Hepatocyte (in vitro differentiated cells): ENCODE measurements at regions not wholly inside any gene's neighbourhood (a gene's known extent, or its start where the extent isn't known, plus 50 kb on each side); places are given as distances from the start of the nearest gene placed in this dataset.

Experiments
- DNase-seq: peaks from one replicate; pipeline ENCODE4 v3.0.0-alpha.2; 2016; ENCODE audit warnings: low spot score
- H2AFZ ChIP-seq: fragments of 200-600 bp; sonication (generic); 2 replicates; pipeline ENCODE4 v1.6.0; 2016; ENCODE audit warnings: antibody characterized with exemption, mild to moderate bottlenecking
- H3K27ac ChIP-seq: fragments of 200-600 bp; sonication (generic); 2 replicates; pipeline ENCODE4 v1.5.1; 2016; ENCODE audit warnings: mild to moderate bottlenecking
- H3K27me3 ChIP-seq: fragments of 200-600 bp; sonication (generic); 2 replicates; pipeline ENCODE4 v1.6.1; 2016
- H3K36me3 ChIP-seq: fragments of 200-600 bp; sonication (generic); replicated peaks from 2 replicates; pipeline ENCODE4 v1.5.1; 2016; ENCODE audit warnings: low read depth; ENCODE audit not compliant: insufficient read depth
- H3K4me1 ChIP-seq: fragments of 200-600 bp; sonication (generic); 2 replicates; pipeline ENCODE4 v1.5.1; 2016; ENCODE audit warnings: mild to moderate bottlenecking, moderate library complexity; ENCODE audit not compliant: insufficient read depth
- H3K4me2 ChIP-seq: fragments of 200-600 bp; sonication (generic); 2 replicates; pipeline ENCODE4 v1.6.0; 2016
- H3K4me3 ChIP-seq: fragments of 200-600 bp; sonication (generic); 2 replicates; pipeline ENCODE4 v1.5.1; 2016; ENCODE audit warnings: mild to moderate bottlenecking
- H3K79me2 ChIP-seq: fragments of 200-600 bp; sonication (generic); 2 replicates; pipeline ENCODE4 v1.6.0; 2017; ENCODE audit warnings: mild to moderate bottlenecking
- H3K9me2 ChIP-seq: fragments of 200-600 bp; sonication (generic); replicated peaks from 2 replicates; pipeline ENCODE4 v1.6.0; 2017; ENCODE audit warnings: mild to moderate bottlenecking; ENCODE audit not compliant: insufficient read depth
- H3K9me3 ChIP-seq: fragments of 200-600 bp; sonication (generic); 2 replicates; pipeline ENCODE4 v1.5.1; 2016; ENCODE audit warnings: low read depth, mild to moderate bottlenecking
- H4K20me1 ChIP-seq: fragments of 200-600 bp; sonication (generic); 2 replicates; pipeline ENCODE4 v1.6.0; 2016; ENCODE audit warnings: mild to moderate bottlenecking; ENCODE audit not compliant: insufficient read depth, poor library complexity, severe bottlenecking
- EZH2 ChIP-seq: fragments of 200-600 bp; sonication (generic); IDR thresholded peaks from 2 replicates; pipeline ENCODE4 v1.6.1; 2016; ENCODE audit warnings: antibody characterized with exemption, mild to moderate bottlenecking, borderline replicate concordance
- EZH2phosphoT487 ChIP-seq: fragments of 200-600 bp; sonication (generic); IDR thresholded peaks from one replicate; pipeline ENCODE4 v1.6.1; 2018; ENCODE audit warnings: antibody characterized with exemption, mild to moderate bottlenecking, low read depth, moderate library complexity; ENCODE audit not compliant: unreplicated experiment, severe bottlenecking
- WGBS: methylation state at CpG from one replicate; pipeline ENCODE4 v1.1.6; 2016; ENCODE audit warnings: low lambda C conversion rate; ENCODE audit errors: missing lambda C conversion rate; 5-methylcytosine and 5-hydroxymethylcytosine counted together
- TF ChIP-seq, protein P1 (sequence below): fragments of 200-600 bp; sonication (generic); IDR thresholded peaks from 2 replicates; pipeline ENCODE4 v1.5.1; 2016; ENCODE audit warnings: antibody characterized with exemption, mild to moderate bottlenecking; ENCODE audit not compliant: poor library complexity

DNA sequence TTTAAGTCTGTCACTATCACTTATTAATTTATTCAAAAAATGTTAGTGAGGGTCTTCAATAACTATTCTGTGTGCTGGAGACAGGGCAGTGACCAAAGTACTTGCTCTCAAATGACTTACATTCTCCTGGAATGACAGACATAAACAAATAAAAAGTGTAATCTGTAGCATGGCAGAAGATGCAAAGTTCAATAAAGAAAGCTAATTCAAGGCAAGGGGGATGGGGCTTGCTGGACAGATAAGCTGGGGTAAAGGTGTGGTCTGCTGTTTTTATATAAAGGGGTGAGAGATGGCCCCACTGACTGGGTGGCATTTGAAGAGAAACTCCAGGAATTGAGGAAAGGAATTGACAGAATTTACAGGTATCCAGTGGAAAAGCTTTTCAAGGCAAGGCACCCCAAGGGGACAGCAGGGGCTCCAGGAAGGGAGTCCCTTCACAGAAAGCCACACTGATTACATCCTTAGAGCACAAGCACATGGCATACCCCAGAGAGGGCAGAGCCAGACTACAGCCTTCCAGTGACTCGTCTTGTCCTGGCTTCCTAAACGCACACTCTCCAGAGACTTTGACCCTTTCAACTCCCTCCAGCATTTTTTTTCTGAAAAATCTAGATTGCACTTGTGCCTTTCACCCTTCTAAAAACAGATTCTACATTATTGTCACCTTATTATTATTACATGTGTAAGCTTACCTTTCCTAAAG is 123.7 kb upstream of the HS3ST3A1 start:
- no peak overlapping the region for H3K4me3 ChIP-seq
- no peaks in the 10 kb centered on the region for H3K79me2 ChIP-seq
- H3K4me1 ChIP-seq, result peaks cover 8% of the 10 kb centered on the region
- no peaks in the 10 kb centered on the region for H3K27me3 ChIP-seq
- no peaks in the 10 kb centered on the region for H3K9me3 ChIP-seq
- H3K4me2 ChIP-seq, result no peak overlapping the region
- peak overlapping the region; percentile 79 for H3K27ac ChIP-seq
- no peaks in the 10 kb centered on the region for H4K20me1 ChIP-seq
- 4% methylated on average over 2 of the region's 2 CpGs for WGBS
- peak; percentile 67 for DNase-seq
- no peak overlapping the region for H2AFZ ChIP-seq
- H3K9me2 ChIP-seq, result no peaks in the 10 kb centered on the region
- no peaks in the 10 kb centered on the region for H3K36me3 ChIP-seq
- no peak for TF ChIP-seq EZH2
- TF ChIP-seq EZH2phosphoT487, result no peak
- TF ChIP-seq, protein P1, sequence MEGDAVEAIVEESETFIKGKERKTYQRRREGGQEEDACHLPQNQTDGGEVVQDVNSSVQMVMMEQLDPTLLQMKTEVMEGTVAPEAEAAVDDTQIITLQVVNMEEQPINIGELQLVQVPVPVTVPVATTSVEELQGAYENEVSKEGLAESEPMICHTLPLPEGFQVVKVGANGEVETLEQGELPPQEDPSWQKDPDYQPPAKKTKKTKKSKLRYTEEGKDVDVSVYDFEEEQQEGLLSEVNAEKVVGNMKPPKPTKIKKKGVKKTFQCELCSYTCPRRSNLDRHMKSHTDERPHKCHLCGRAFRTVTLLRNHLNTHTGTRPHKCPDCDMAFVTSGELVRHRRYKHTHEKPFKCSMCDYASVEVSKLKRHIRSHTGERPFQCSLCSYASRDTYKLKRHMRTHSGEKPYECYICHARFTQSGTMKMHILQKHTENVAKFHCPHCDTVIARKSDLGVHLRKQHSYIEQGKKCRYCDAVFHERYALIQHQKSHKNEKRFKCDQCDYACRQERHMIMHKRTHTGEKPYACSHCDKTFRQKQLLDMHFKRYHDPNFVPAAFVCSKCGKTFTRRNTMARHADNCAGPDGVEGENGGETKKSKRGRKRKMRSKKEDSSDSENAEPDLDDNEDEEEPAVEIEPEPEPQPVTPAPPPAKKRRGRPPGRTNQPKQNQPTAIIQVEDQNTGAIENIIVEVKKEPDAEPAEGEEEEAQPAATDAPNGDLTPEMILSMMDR, result no peak

GRCh38 chr17:13727441-13728171 is 125.9 kb upstream of the HS3ST3A1 start:
- Histone ChIP-seq H4K20me1 (no peaks in the 10 kb centered on the region), H3K4me3 (no peak overlapping the region), H3K27ac (no peak overlapping the region), H2AFZ (no peak overlapping the region), H3K4me1 (peaks cover 8% of the 10 kb centered on the region), H3K36me3 (no peaks in the 10 kb centered on the region), H3K9me3 (no peaks in the 10 kb centered on the region), H3K79me2 (no peaks in the 10 kb centered on the region), H3K9me2 (no peaks in the 10 kb centered on the region), H3K27me3 (no peaks in the 10 kb centered on the region), H3K4me2 (no peak overlapping the region)
- no peak for DNase-seq
- 98% methylated on average over 6 of the region's 6 CpGs for WGBS
- TF ChIP-seq, protein P1, result no peak
- TF ChIP-seq EZH2 (no peak), EZH2phosphoT487 (no peak)

- H3K9me2 ChIP-seq, result no peaks in the 10 kb centered on the region
- no peaks in the 10 kb centered on the region for H3K9me3 ChIP-seq
- no peak overlapping the region for H2AFZ ChIP-seq
- H3K4me2 ChIP-seq, result no peak overlapping the region
- no peaks in the 10 kb centered on the region for H3K79me2 ChIP-seq
- no peak for DNase-seq
- no peak for TF ChIP-seq EZH2
- TF ChIP-seq, protein P1, result no peak
- no peak for TF ChIP-seq EZH2phosphoT487
- no peaks in the 10 kb centered on the region for H3K27me3 ChIP-seq
- H3K4me1 ChIP-seq, result peaks cover 8% of the 10 kb centered on the region
- WGBS, result 70% methylated on average over 4 of the region's 4 CpGs
- H4K20me1 ChIP-seq, result no peaks in the 10 kb centered on the region
- no peak overlapping the region for H3K27ac ChIP-seq
- H3K4me3 ChIP-seq, result no peak overlapping the region
- no peaks in the 10 kb centered on the region for H3K36me3 ChIP-seq
These were observed 127.1 kb upstream of the HS3ST3A1 start for GRCh38 chr17:13728781-13729180.
